Neural cell (in vitro differentiated cells): ENCODE measurements at regions not wholly inside any gene's neighbourhood (a gene's known extent, or its start where the extent isn't known, plus 50 kb on each side); places are given as distances from the start of the nearest gene placed in this dataset.

Experiments
- EZH2 ChIP-seq: fragments of 200-600, 300-800 bp; shearing (Covaris generic), sonication (generic); IDR thresholded peaks from 2 replicates; pipeline ENCODE4 v1.6.1; 2014; ENCODE audit warnings: antibody characterized with exemption, low read length, borderline replicate concordance, mild to moderate bottlenecking; ENCODE audit not compliant: insufficient read depth, poor library complexity, severe bottlenecking
- MXI1 ChIP-seq: fragments of 450-650 bp; conservative IDR thresholded peaks from 2 replicates; pipeline ENCODE4 v1.6.1; 2014; ENCODE audit warnings: antibody characterized with exemption, mild to moderate bottlenecking; ENCODE audit not compliant: poor library complexity, severe bottlenecking
- POLR2AphosphoS5 ChIP-seq: IDR thresholded peaks from 2 replicates; pipeline ENCODE4 v1.6.1; 2012

- TF ChIP-seq EZH2 (no peak), MXI1 (no peak), POLR2AphosphoS5 (no peak)
Observed at GRCh38 chr11:96484361-96484760, 94.5 kb downstream of the JRKL start.
